Mesothelial cell of epicardium (in vitro differentiated cells): ENCODE measurements at regions not wholly inside any gene's neighbourhood (a gene's known extent, or its start where the extent isn't known, plus 50 kb on each side); places are given as distances from the start of the nearest gene placed in this dataset.

Experiments used
- DNase-seq, 2 experiments: peaks; one replicate each; pipeline ENCODE4 v3.0.0; 2021; ENCODE audit warnings: low spot score in 2 of 2; ENCODE audit not compliant: unreplicated experiment in 2 of 2
- H3K27ac Mint-ChIP-seq: 2 replicates; pipeline ENCODE4 v1.8.0; 2021; ENCODE audit warnings: mixed read lengths
- H3K27me3 Mint-ChIP-seq: 2 replicates; pipeline ENCODE4 v1.8.0; 2021; ENCODE audit warnings: low read depth, mixed read lengths
- H3K36me3 Mint-ChIP-seq: 2 replicates; pipeline ENCODE4 v1.8.0; 2021; ENCODE audit warnings: mixed read lengths
- H3K4me1 Mint-ChIP-seq: 2 replicates; pipeline ENCODE4 v1.8.0; 2021; ENCODE audit warnings: mixed read lengths
- H3K4me3 Mint-ChIP-seq: 2 replicates; pipeline ENCODE4 v1.8.0; 2021; ENCODE audit warnings: mild to moderate bottlenecking, moderate library complexity, mixed read lengths
- H3K9me3 Mint-ChIP-seq: 2 replicates; pipeline ENCODE4 v1.8.0; 2021; ENCODE audit warnings: mixed read lengths
- TF ChIP-seq, protein P1 (sequence below): fragments of 200-600 bp; sonication (generic); IDR thresholded peaks from one replicate; pipeline ENCODE4 v1.5.0; 2021; ENCODE audit warnings: antibody characterized with exemption; ENCODE audit not compliant: unreplicated experiment

DNA sequence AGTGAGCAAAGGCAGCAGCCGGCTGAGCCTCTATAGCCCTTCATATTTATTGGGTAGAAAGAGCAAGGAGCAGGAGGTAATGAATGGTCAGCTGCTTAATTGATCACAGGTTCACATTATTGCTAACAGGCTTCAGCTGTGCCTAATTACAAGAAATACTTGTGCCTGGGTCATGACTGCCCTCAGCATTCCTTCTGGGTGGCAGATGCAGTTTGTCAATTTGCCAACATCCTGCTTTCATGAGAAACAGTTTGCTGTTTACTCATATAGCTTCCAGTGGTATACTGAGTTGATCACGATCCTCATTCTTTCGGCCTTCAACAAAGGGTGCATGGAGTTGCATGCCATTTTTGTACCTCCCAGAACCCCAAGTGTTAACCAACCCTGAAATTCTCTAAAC lies 81.0 kb upstream of the PLEKHG7 start:
- Mint-ChIP-seq H3K27me3 (no peaks in the 10 kb centered on the region), H3K9me3 (peaks cover 11% of the 10 kb centered on the region), H3K36me3 (no peaks in the 10 kb centered on the region), H3K4me3 (no peak overlapping the region), H3K27ac (no peak overlapping the region), H3K4me1 (peaks cover 8% of the 10 kb centered on the region)
- TF ChIP-seq, protein P1, sequence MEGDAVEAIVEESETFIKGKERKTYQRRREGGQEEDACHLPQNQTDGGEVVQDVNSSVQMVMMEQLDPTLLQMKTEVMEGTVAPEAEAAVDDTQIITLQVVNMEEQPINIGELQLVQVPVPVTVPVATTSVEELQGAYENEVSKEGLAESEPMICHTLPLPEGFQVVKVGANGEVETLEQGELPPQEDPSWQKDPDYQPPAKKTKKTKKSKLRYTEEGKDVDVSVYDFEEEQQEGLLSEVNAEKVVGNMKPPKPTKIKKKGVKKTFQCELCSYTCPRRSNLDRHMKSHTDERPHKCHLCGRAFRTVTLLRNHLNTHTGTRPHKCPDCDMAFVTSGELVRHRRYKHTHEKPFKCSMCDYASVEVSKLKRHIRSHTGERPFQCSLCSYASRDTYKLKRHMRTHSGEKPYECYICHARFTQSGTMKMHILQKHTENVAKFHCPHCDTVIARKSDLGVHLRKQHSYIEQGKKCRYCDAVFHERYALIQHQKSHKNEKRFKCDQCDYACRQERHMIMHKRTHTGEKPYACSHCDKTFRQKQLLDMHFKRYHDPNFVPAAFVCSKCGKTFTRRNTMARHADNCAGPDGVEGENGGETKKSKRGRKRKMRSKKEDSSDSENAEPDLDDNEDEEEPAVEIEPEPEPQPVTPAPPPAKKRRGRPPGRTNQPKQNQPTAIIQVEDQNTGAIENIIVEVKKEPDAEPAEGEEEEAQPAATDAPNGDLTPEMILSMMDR = no peak
- DNase-seq = no peak

GRCh38 chr12:92621312-92621711 lies 81.5 kb upstream of the PLEKHG7 start:
- Mint-ChIP-seq H3K4me1 (peaks cover 8% of the 10 kb centered on the region), H3K27ac (no peak overlapping the region), H3K27me3 (no peaks in the 10 kb centered on the region), H3K36me3 (no peaks in the 10 kb centered on the region), H3K9me3 (peaks cover 7% of the 10 kb centered on the region), H3K4me3 (no peak overlapping the region)
- TF ChIP-seq, protein P1 = no peak
- no peak for DNase-seq

DNA sequence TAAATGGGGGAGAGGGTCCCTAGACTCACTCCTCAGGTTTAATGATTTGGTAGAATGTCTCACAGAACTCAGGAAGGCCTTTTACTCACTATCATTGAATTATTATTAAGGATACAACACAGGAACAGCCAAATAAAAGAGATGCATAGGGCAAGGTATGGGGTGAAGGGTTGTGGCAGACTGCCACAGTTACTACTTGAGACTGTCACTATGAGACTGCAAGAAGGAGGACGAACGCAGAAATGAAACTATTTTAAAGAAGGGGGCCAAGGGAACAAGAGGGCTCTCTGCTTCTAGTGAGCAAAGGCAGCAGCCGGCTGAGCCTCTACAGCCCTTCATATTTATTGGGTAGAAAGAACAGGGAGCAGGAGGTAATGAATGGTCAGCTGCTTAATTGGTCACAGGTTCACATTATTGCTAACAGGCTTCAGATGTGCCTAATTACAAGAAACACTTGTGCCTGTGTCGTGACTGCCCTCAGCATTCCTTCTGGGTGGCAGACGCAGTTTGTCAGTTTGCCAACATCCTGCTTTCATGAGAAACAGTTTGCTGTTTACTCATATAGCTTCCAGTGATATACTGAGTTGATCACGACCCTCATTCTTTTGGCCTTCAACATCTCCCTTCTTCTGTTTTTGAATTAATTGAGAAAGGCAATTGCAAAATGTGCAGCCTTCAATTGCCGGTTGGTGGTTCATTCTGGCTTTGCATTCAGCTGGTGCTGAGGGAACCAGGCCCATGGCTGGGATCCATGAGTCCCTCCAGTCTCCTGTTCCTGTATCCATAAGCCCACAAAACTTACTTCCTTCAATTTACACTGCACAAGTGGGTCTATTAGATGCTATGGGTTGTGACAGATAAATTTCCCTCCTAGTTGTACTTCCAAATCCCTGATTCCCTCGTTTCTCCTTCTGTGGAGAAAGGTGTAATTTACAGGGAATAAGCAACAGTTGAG lies 82.8 kb upstream of the PLEKHG7 start:
- Mint-ChIP-seq H3K4me3 (no peak overlapping the region), H3K27me3 (no peaks in the 10 kb centered on the region), H3K27ac (no peak overlapping the region), H3K9me3 (peaks cover 6% of the 10 kb centered on the region), H3K36me3 (no peaks in the 10 kb centered on the region), H3K4me1 (peaks cover 8% of the 10 kb centered on the region)
- TF ChIP-seq, protein P1 = no peak
- no peak for DNase-seq

DNA sequence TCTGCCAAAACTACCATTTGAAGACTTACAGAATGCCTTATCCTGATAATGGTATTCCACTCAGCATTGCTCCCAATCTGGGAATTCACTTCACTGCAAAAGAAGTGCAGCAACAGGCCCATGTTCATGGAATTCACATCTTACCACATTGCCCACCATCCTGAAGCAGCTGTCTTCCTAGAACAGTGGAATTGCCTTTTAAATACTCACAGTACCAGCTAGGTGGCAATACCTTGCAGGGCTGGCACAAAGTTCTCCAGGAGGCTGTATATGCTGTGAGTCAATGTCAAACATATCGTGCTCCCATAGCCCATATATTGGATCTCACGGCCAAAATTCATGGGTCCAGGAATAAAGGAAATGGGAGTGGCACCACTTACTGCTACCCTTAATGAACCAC lies 83.8 kb upstream of the PLEKHG7 start:
- Mint-ChIP-seq H3K27ac (no peak overlapping the region), H3K4me1 (peaks cover under 1% of the 10 kb centered on the region), H3K36me3 (no peaks in the 10 kb centered on the region), H3K27me3 (no peaks in the 10 kb centered on the region), H3K4me3 (no peak overlapping the region), H3K9me3 (peaks cover 6% of the 10 kb centered on the region)
- TF ChIP-seq, protein P1 = no peak
- DNase-seq = no peak

DNA sequence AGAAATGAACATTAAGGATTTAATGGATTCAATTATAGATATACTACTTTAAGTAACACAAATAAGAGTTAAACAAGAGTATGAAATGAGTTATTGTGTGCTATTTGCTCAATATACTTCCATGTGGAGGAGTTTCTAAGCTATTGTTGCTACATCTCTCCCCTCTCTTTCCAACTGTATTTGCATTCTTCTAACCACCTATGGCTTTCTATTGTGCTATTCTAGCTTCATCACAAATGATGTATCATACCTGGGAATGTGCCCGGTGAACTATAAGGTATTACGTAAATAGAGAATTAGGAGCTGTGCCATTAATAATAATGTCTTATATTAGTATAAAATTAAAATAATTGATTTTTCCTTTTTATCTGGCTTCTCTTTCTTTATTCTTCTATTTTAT lies 87.1 kb upstream of the PLEKHG7 start:
- H3K27ac Mint-ChIP-seq = no peak overlapping the region
- DNase-seq = no peak
- H3K4me1 Mint-ChIP-seq = no peaks in the 10 kb centered on the region
- no peaks in the 10 kb centered on the region for H3K9me3 Mint-ChIP-seq
- no peak overlapping the region for H3K4me3 Mint-ChIP-seq
- H3K36me3 Mint-ChIP-seq = no peaks in the 10 kb centered on the region
- H3K27me3 Mint-ChIP-seq = no peaks in the 10 kb centered on the region
- TF ChIP-seq, protein P1 = no peak
